KMS-11 (cell line): ENCODE measurements at regions not wholly inside any gene's neighbourhood (a gene's known extent, or its start where the extent isn't known, plus 50 kb on each side); places are given as distances from the start of the nearest gene placed in this dataset.

Experiments
- H2AFZ ChIP-seq: fragments of 200-600 bp; sonication (generic); 2 replicates; pipeline ENCODE4 v1.6.1; 2016; ENCODE audit warnings: antibody characterized with exemption, mixed run types, low read depth
- H3K27ac ChIP-seq: fragments of 200-600 bp; sonication (generic); 2 replicates; pipeline ENCODE4 v1.6.1; 2016; ENCODE audit warnings: mild to moderate bottlenecking, mixed run types
- H3K27me3 ChIP-seq: fragments of 200-600 bp; sonication (generic); 2 replicates; pipeline ENCODE4 v1.6.1; 2017; ENCODE audit warnings: mild to moderate bottlenecking, low read depth, mixed run types, moderate library complexity; ENCODE audit not compliant: insufficient read depth
- H3K36me3 ChIP-seq: fragments of 200-600 bp; sonication (generic); 2 replicates; pipeline ENCODE4 v1.6.1; 2017; ENCODE audit warnings: mild to moderate bottlenecking, mixed run types; ENCODE audit not compliant: insufficient read depth
- H3K4me1 ChIP-seq: fragments of 200-600 bp; sonication (generic); 2 replicates; pipeline ENCODE4 v1.6.1; 2016; ENCODE audit warnings: mild to moderate bottlenecking, low read depth, mixed run types; ENCODE audit not compliant: poor library complexity, severe bottlenecking
- H3K4me2 ChIP-seq: fragments of 200-600 bp; sonication (generic); 2 replicates; pipeline ENCODE4 v1.7.0; 2016; ENCODE audit warnings: mild to moderate bottlenecking, mixed run types
- H3K4me3 ChIP-seq: fragments of 200-600 bp; sonication (generic); IDR thresholded peaks from 2 replicates; pipeline ENCODE4 v1.6.1; 2017; ENCODE audit warnings: low read depth, low read length, mixed read lengths; ENCODE audit not compliant: insufficient read depth
- H3K79me2 ChIP-seq: fragments of 200-600 bp; sonication (generic); 2 replicates; pipeline ENCODE4 v1.6.1; 2016; ENCODE audit warnings: low read depth, mixed run types; ENCODE audit not compliant: insufficient read depth
- H3K9ac ChIP-seq: fragments of 200-600 bp; sonication (generic); 2 replicates; pipeline ENCODE4 v1.6.1; 2016; ENCODE audit warnings: mild to moderate bottlenecking, mixed run types
- H4K20me1 ChIP-seq: fragments of 200-600 bp; sonication (generic); 2 replicates; pipeline ENCODE4 v1.6.1; 2016; ENCODE audit warnings: mild to moderate bottlenecking, mixed run types; ENCODE audit not compliant: insufficient read depth
- CTCF ChIP-seq: fragments of 200-600 bp; sonication (generic); conservative IDR thresholded peaks from 2 replicates; pipeline ENCODE4 v1.6.1; 2017; ENCODE audit warnings: low read depth, mild to moderate bottlenecking, antibody characterized with exemption, low read length, moderate library complexity, mixed read lengths

DNA sequence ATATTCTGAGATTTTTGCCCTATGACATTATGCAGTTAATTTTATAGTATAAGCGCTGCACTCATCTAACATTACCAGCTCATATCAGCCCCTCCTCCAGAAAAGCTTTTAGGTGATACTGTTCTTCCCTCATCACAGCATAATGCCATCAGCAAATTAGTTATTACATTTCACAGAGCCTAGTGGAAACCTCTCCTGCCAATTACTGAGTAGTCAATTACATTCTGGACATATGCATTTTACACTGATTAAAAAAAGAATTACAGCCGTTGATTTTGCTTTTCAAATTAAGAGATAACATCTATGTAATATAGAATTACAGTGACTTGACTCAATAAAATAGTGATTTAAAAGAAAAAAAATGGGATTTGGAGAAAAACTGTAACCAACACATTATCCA lies 542.1 kb downstream of the UQCRFS1 start:
- Histone ChIP-seq H3K27me3 (no peaks in the 10 kb centered on the region), H3K9ac (no peak overlapping the region), H4K20me1 (no peaks in the 10 kb centered on the region), H3K27ac (no peak overlapping the region), H3K79me2 (no peaks in the 10 kb centered on the region), H2AFZ (no peak overlapping the region), H3K36me3 (no peaks in the 10 kb centered on the region), H3K4me2 (no peak overlapping the region), H3K4me1 (no peaks in the 10 kb centered on the region), H3K4me3 (no peak overlapping the region)
- TF ChIP-seq CTCF: no peak

- no peaks in the 10 kb centered on the region for H4K20me1 ChIP-seq
- no peaks in the 10 kb centered on the region for H3K36me3 ChIP-seq
- no peak overlapping the region for H2AFZ ChIP-seq
- H3K79me2 ChIP-seq: no peaks in the 10 kb centered on the region
- no peak overlapping the region for H3K9ac ChIP-seq
- H3K27ac ChIP-seq: no peak overlapping the region
- no peak overlapping the region for H3K4me3 ChIP-seq
- H3K4me1 ChIP-seq: no peaks in the 10 kb centered on the region
- H3K4me2 ChIP-seq: no peak overlapping the region
- H3K27me3 ChIP-seq: no peaks in the 10 kb centered on the region
- no peak for TF ChIP-seq CTCF
Observed at GRCh38 chr19:28669804-28670203, 543.1 kb downstream of the UQCRFS1 start.

- TF ChIP-seq CTCF: no peak
- Histone ChIP-seq H2AFZ (no peak overlapping the region), H3K27ac (no peak overlapping the region), H3K36me3 (no peaks in the 10 kb centered on the region), H3K9ac (no peak overlapping the region), H3K4me1 (no peaks in the 10 kb centered on the region), H3K4me3 (no peak overlapping the region), H3K4me2 (no peak overlapping the region), H3K27me3 (no peaks in the 10 kb centered on the region), H4K20me1 (no peaks in the 10 kb centered on the region), H3K79me2 (no peaks in the 10 kb centered on the region)
Observed at GRCh38 chr19:28667348-28667977, 545.5 kb downstream of the UQCRFS1 start.

GRCh38 chr19:28665748-28666147 lies 547.2 kb downstream of the UQCRFS1 start:
- no peak overlapping the region for H3K27ac ChIP-seq
- H4K20me1 ChIP-seq: no peaks in the 10 kb centered on the region
- no peaks in the 10 kb centered on the region for H3K79me2 ChIP-seq
- H3K9ac ChIP-seq: no peak overlapping the region
- no peak overlapping the region for H3K4me2 ChIP-seq
- no peaks in the 10 kb centered on the region for H3K27me3 ChIP-seq
- H2AFZ ChIP-seq: no peak overlapping the region
- TF ChIP-seq CTCF: no peak
- H3K4me3 ChIP-seq: no peak overlapping the region
- peaks cover 7% of the 10 kb centered on the region for H3K4me1 ChIP-seq
- no peaks in the 10 kb centered on the region for H3K36me3 ChIP-seq
